ENCODE measurements at regions not wholly inside any gene's neighbourhood (a gene's known extent, or its start where the extent isn't known, plus 50 kb on each side); places are given as distances from the start of the nearest gene placed in this dataset.

GRCh38 chr17:6355196-6355595 lies 79.7 kb downstream of the AIPL1 start:
- intact Hi-C loops (cut with micrococcal nuclease; ENCODE audit: unreplicated experiment): no loop called here

GRCh38 chr17:6352801-6353560 lies 81.9 kb downstream of the AIPL1 start:
- Histone ChIP-seq H3K9me3 (ENCODE audit: low read length) (no peaks in the 10 kb centered on the region), H3K36me3 (ENCODE audit: insufficient read depth, low read length) (no peaks in the 10 kb centered on the region), H3K27ac (ENCODE audit: low read depth, low read length, poor library complexity, severe bottlenecking) (no peak overlapping the region), H3K4me3 (ENCODE audit: low read depth, low read length, poor library complexity, severe bottlenecking) (no peak overlapping the region), H3K79me2 (ENCODE audit: insufficient read depth, low read depth, low read length) (no peaks in the 10 kb centered on the region), H3K4me2 (ENCODE audit: low read length) (no peak overlapping the region), H2AFZ (ENCODE audit: low read length) (no peak overlapping the region), H4K20me1 (ENCODE audit: insufficient read depth, low read length) (no peaks in the 10 kb centered on the region), H3K9me2 (ENCODE audit: insufficient read depth, low read length) (no peaks in the 10 kb centered on the region), H3K4me1 (ENCODE audit: insufficient read depth, low read length, poor library complexity, severe bottlenecking) (no peaks in the 10 kb centered on the region)
- TF ChIP-seq EZH2phosphoT487 (IDR thresholded peaks at IDR 0.05; ENCODE audit: borderline replicate concordance, low read depth, low read length): no peak
- TF ChIP-seq CTCF (conservative IDR thresholded peaks at IDR 0.05; ENCODE audit: low read length): no peak
- ChIA-PET POLR2A (interaction anchor here (0.8 kb wide), 1 partner anchor 262 kb away, joined by 3 read pairs; no protein-coding TSS in a partner anchor), CTCF (ENCODE audit: unreplicated experiment) (no interaction called here)
- no TSS peak for BruUV-seq (replicated peaks)
- no peak for DNase-seq (ENCODE audit: low spot score)
- intact Hi-C loops (cut with micrococcal nuclease; ENCODE audit: unreplicated experiment): no loop called here

More at GRCh38 chr17:6355196-6355595, 79.7 kb downstream of the AIPL1 start:
- no peaks in the 10 kb centered on the region for H3K79me2 ChIP-seq (ENCODE audit: insufficient read depth, low read depth, low read length)
- no peaks in the 10 kb centered on the region for H3K4me1 ChIP-seq (ENCODE audit: insufficient read depth, low read length, poor library complexity, severe bottlenecking)
- no peak overlapping the region for H3K4me2 ChIP-seq (ENCODE audit: low read length)
- H3K27ac ChIP-seq (ENCODE audit: low read depth, low read length, poor library complexity, severe bottlenecking): no peak overlapping the region
- TF ChIP-seq CTCF (conservative IDR thresholded peaks at IDR 0.05; ENCODE audit: low read length) (no peak), EZH2phosphoT487 (IDR thresholded peaks at IDR 0.05; ENCODE audit: borderline replicate concordance, low read depth, low read length) (no peak)
- no peak overlapping the region for H3K4me3 ChIP-seq (ENCODE audit: low read depth, low read length, poor library complexity, severe bottlenecking)
- no peaks in the 10 kb centered on the region for H3K9me3 ChIP-seq (ENCODE audit: low read length)
- DNase-seq (ENCODE audit: low spot score): no peak
- no peaks in the 10 kb centered on the region for H4K20me1 ChIP-seq (ENCODE audit: insufficient read depth, low read length)
- H3K36me3 ChIP-seq (ENCODE audit: insufficient read depth, low read length): no peaks in the 10 kb centered on the region
- no peaks in the 10 kb centered on the region for H3K9me2 ChIP-seq (ENCODE audit: insufficient read depth, low read length)
- CTCF ChIA-PET (ENCODE audit: unreplicated experiment): no interaction called here
- POLR2A ChIA-PET: no interaction called here
- no peak overlapping the region for H2AFZ ChIP-seq (ENCODE audit: low read length)
- BruUV-seq (replicated peaks): no TSS peak

GRCh38 chr17:6352016-6352415 lies 82.9 kb downstream of the AIPL1 start:
- no peak for TF ChIP-seq EZH2phosphoT487 (IDR thresholded peaks at IDR 0.05; ENCODE audit: borderline replicate concordance, low read depth, low read length)
- no peak for TF ChIP-seq CTCF (conservative IDR thresholded peaks at IDR 0.05; ENCODE audit: low read length)
- Histone ChIP-seq H3K4me1 (ENCODE audit: insufficient read depth, low read length, poor library complexity, severe bottlenecking) (no peaks in the 10 kb centered on the region), H3K4me2 (ENCODE audit: low read length) (no peak overlapping the region), H2AFZ (ENCODE audit: low read length) (no peak overlapping the region), H3K9me2 (ENCODE audit: insufficient read depth, low read length) (no peaks in the 10 kb centered on the region), H4K20me1 (ENCODE audit: insufficient read depth, low read length) (no peaks in the 10 kb centered on the region), H3K9me3 (ENCODE audit: low read length) (no peaks in the 10 kb centered on the region), H3K27ac (ENCODE audit: low read depth, low read length, poor library complexity, severe bottlenecking) (no peak overlapping the region), H3K79me2 (ENCODE audit: insufficient read depth, low read depth, low read length) (no peaks in the 10 kb centered on the region), H3K4me3 (ENCODE audit: low read depth, low read length, poor library complexity, severe bottlenecking) (no peak overlapping the region), H3K36me3 (ENCODE audit: insufficient read depth, low read length) (no peaks in the 10 kb centered on the region)
- intact Hi-C loops (cut with micrococcal nuclease; ENCODE audit: unreplicated experiment): no loop called here
- POLR2A ChIA-PET: no interaction called here
- no peak for DNase-seq (ENCODE audit: low spot score)
- CTCF ChIA-PET (ENCODE audit: unreplicated experiment): no interaction called here
- no TSS peak for BruUV-seq (replicated peaks)

Measured in OCI-LY7 (cell line).